HG03045 (cell line): ENCODE measurements at regions not wholly inside any gene's neighbourhood (a gene's known extent, or its start where the extent isn't known, plus 50 kb on each side); places are given as distances from the start of the nearest gene placed in this dataset.

Experiments used
- ATAC-seq: cut with Tn5 transposase; IDR thresholded peaks from one replicate; pipeline ENCODE4 v1.9.1; 2021; ENCODE audit warnings: mild to moderate bottlenecking, moderate library complexity; ENCODE audit not compliant: unreplicated experiment

DNA sequence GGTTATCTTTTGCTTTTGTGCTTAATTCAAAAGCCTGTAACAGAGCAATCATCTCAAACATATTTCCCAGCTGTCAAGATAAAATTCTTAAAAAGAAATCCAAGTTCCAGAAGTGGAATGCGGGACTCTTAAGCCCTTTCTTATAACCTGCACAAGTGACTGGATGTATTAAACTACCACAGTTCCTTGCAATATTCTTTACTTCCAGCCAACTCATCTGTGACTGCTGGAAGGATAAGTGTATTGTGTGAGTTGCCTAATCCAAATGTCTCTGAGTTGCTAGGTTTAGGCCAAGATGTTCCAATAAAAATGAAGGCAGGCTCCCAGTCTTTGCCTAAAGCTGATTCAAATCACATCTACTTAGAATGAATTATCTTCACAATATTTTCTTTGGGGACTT, 159.2 kb upstream of the SLC24A2 start:
- no peak for ATAC-seq

GRCh38 chr9:19946441-19947109, 157.7 kb upstream of the SLC24A2 start:
- no peak for ATAC-seq

- ATAC-seq = no peak
Measured at GRCh38 chr9:19941874-19942273, 153.0 kb upstream of the SLC24A2 start.

- ATAC-seq = no peak
Measured at GRCh38 chr9:19940811-19941535, 152.1 kb upstream of the SLC24A2 start.

DNA sequence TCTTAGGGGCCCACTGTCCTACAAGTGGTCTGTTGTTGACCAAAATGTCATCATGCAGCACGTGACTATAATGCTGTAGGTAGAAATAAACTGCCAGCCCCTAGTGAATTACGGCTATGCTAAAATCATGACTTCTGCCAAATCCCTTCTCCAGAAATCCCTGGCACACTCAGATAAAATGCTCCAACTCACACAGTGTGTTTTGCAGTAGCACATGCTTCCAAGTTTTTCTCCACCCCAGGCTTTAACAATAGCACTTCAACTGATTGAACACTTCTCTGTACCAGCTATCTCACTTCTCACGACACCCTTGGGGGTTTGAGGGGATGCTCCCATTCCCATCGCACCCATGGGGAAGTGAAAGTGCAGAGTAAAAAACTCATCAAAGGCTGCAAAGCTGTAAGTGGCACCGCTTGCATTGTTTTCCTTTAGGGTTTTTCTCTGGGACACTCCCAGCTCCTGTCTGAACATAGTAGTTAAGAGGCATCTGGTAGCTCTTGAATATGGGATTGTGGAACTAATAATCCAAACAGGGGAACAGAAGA, 151.0 kb upstream of the SLC24A2 start:
- no peak for ATAC-seq

- ATAC-seq = no peak
Measured at GRCh38 chr9:19938990-19939733, 150.3 kb upstream of the SLC24A2 start.

- no peak for ATAC-seq
Measured at GRCh38 chr9:19937121-19937520, 148.3 kb upstream of the SLC24A2 start.

DNA sequence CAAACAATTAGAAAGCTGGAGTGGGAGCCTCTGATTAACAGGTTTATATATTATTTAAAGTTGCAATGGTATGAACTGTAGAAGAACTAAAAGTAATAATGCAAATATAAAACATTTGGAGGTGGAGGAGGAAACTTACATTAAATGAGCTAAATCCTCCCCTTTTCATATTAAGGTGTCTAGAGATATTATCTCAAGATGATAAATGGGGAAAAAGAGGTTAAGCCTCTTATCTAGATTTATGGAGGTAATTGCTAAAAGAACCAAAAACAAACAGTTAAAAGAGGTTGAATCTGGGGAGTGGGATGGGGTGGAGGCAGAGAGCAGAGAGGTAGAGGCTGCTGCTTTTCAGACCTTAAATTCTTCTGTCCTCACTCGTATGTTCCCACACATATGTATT, 147.8 kb upstream of the SLC24A2 start:
- no peak for ATAC-seq

- no peak for ATAC-seq
Measured at GRCh38 chr9:19935422-19935821, 146.6 kb upstream of the SLC24A2 start.

DNA sequence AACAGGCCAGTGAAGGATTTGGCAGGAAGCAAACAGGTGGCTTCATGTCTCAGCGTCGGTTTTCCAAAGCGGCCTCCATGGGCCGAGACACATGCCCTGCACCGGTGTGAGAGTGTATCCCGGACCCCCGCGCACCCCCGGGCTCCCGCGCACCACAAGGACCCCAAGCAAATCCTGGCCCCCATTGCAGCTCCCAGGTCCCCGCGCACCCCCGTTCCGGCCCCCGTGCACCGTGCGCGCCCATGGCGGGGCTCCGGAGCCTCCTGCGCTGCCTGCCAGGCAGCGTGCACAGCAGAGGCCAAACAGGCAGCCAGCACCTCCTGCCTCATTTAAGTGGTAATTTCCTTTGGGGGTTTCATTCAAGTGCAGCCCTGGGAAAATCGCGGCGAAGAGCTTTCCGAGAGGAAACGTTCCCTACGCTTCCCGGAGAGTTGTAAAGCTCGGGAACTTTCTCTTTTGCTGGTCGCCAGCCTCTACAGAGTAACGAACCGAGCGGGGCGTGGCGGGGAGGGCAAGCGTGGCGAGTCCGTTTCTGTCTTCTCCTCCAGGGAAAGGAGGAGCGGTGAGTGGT, 145.5 kb upstream of the SLC24A2 start:
- no peak for ATAC-seq

- no peak for ATAC-seq
Measured at GRCh38 chr9:19931098-19931890, 142.5 kb upstream of the SLC24A2 start.

DNA sequence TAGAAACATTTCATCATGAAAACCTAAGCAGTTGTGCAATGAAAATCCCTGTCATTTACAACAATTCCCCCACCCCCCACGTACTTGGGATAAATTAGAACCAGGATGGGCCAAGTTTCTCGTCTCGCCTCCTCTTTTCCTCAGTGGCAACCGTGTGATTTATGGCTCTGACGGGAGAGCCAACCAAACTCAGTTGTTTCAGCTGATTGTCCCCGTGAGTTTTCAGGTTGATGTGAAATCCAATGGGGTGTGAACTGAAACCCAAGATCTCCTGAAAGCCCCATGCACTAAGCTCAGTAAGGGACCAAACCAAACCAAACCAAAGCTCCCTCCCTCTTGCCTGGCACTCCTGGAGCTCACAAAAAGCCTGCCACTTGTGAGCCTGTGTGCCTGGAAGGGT, 138.7 kb upstream of the SLC24A2 start:
- ATAC-seq = no peak

GRCh38 chr9:19926774-19927173, 137.9 kb upstream of the SLC24A2 start:
- ATAC-seq = no peak

DNA sequence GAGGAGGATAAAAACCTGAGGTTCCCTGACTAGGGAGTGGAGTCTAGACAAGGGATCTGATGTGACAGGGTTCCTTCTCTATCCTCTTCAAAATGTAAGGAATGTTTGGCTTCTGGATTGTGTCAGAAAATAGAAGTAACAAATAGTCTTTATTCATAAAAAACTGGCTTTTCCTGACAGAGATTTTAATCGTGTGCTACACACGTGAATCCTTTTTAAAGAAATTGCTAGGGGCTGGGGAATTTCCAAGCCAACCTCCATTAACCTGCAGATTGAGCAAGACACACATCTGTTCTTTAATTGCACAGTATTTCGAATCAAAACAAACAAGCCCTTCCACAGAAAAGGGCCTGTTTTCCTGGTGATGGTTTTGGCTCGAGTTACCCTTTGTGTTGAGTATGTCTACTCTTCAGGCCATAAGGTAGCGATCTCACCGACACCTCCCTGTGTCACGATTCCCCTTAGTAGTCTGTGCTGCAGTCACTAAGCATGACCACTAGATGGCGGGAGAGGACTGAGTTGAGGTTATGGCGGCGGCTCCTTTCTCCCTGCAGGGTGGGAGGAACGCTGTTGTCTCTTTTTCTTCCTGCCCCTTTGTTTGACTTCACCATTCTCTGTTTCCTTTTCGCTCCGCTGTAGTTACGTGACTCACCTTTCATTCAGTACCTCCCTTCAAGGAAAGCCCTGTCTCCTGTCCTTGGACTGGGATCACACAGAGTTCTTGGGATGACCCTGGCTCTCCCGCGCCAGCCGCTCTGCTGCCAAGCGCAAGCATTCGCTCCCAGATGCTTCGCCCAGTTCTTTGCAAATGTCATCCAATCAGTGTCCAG, 137.1 kb upstream of the SLC24A2 start:
- ATAC-seq = peak; percentile 97

DNA sequence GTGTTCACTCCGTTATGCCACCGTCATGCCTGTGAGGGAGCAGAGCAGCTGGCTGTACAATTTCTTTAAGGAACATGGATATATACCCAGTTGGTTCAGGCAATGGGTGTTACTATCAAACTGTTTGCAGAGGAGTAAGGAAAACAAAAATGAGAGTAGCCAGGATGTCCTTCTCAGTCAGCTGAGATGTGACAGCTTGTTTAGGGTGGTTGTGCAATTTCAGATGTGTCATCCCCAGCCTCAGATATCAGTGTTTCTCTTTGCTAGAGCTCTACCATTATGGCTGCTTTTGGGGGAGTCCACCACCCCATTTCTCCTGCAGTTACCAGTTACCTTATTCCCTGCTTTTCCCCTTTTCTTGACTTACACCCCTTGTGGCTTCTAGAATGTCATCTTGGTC, 135.2 kb upstream of the SLC24A2 start:
- ATAC-seq = no peak

DNA sequence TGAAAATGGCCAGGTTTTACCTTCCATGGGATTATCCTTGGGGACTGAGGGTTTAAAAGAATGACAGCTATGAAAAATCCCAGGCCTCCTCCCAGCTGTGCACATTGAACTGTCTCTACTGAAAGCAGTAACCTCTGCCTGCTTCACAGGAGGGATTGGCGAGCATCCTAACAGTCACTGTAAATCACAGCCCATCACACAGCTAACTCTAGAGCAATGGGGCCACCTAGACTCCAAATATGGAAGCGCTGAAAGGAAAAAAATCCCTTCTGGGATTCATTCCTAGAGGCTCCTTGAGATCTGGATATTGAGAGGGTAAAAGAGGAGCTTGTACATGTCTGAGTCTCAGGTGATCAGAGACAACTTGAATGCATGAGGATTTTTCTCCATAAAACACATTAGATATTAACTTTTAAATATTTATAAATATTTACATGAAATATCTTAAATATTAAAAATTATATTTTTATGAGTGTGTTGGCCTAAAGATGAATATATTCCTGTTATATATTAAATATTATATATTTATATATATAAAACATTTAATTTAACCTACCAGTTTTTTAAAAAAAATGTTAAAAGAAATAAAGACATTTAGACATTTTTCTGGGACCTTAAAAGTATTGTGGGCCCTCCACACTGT, 133.8 kb upstream of the SLC24A2 start:
- ATAC-seq = no peak

- no peak for ATAC-seq
Measured at GRCh38 chr9:19920401-19920800, 131.6 kb upstream of the SLC24A2 start.

- no peak for ATAC-seq
Measured at GRCh38 chr9:19918630-19919029, 129.8 kb upstream of the SLC24A2 start.

GRCh38 chr9:19914044-19914443, 125.2 kb upstream of the SLC24A2 start:
- ATAC-seq = no peak
